ENCODE measurements at regions not wholly inside any gene's neighbourhood (a gene's known extent, or its start where the extent isn't known, plus 50 kb on each side); places are given as distances from the start of the nearest gene placed in this dataset.

GRCh38 chr2:12934146-12934756 is 217.5 kb downstream of the TRIB2 start:
- DNase-seq = no peak

DNA sequence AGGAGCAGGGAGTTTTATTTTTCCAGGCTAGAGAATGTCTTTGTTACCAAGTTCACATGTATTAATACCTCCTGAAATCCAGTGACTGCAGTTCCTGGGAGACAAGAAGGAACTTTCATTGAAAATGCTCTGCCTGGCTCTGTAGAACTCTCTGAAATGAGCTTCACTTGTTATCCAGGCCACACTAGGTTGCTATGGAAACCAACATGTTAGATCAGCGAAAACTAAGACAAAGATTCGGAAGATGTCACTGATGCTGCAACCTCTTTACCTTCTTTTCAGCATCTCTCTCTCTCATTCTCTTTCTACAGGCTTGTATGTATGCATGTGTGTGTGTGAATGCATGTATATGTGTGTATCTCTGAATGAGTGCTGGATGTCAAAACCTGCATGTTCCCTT is 218.5 kb downstream of the TRIB2 start:
- DNase-seq = no peak

- no peak for DNase-seq
Observed at GRCh38 chr2:12935796-12936195, 219.1 kb downstream of the TRIB2 start.

GRCh38 chr2:12941203-12941602 is 224.5 kb downstream of the TRIB2 start:
- no peak for DNase-seq

DNA sequence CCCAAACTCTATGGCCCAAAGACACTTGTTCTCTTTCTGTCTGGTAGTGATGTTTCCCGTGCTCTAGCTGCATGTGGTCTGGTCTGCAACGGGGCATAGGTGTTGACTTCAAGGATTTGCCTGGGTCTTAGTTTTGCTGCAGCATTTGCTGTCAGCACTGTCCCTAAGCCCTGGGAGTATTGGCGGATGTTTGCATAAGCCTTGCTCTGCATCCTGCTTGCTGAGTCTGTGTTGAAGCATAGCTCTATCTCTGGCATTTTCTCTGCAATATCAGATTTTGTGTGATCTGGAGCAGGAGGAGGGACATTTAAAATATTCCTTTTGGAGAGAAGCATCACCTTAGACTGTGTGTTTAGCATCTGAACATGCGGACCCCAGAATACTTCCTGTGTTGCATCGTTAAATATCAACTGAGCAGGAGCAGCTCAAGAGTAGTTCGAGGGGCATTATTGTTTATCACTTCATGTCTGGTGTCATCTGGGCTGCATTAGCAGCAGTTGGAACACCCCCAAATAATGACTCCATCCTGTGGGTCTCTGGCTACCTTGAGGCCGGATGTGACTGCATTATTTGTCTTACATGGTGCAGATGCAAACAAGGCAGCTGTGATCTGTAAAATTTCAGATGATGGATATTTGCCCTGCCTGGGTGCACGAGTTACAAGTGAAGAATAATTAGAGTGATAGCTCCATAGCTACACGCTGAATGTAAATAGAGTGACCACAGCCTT is 231.7 kb downstream of the TRIB2 start:
- DNase-seq = peak; percentile 45

GRCh38 chr2:12948961-12949353 is 232.2 kb downstream of the TRIB2 start:
- no peak for DNase-seq

DNA sequence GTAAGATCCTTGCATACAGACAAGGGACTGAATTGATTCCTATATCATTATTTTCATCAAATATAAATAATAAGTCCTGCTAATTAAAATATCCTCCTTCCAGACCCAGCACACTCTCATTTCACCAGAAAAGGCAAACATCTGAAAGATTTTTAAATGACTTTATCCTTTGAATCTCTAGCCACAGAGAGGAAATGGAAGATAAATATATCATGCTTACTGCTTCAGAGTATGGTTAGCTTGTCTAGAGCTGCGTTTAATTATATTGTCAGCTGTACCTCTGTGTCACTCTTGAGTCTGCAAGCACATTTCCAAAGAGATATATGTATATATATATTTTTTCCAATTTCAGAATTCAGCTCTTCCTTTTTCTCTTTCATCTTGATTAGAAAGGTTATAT is 232.7 kb downstream of the TRIB2 start:
- no peak for DNase-seq

DNA sequence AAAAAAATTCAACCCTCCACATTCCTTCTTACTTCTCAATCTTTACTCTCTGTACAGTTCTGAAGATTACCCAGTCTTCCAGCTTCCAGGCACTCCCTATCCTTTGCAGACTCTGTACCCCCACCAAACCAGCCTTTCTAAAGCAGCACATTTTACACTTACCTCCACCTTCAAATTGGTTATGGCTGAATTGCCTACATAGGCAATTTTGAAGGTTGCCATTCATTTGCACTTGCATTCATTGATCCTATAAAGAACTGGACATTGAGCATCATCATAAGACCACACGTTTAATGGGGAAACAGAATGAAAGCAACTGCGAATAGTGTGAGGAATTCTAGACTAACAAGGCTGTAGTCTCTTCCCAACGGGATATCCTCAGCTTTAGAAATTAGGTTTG is 233.4 kb downstream of the TRIB2 start:
- DNase-seq = no peak

GRCh38 chr2:12950957-12951656 is 234.4 kb downstream of the TRIB2 start:
- peak; percentile 33 for DNase-seq

- DNase-seq = no peak
Observed at GRCh38 chr2:12951657-12951973, 234.9 kb downstream of the TRIB2 start.

DNA sequence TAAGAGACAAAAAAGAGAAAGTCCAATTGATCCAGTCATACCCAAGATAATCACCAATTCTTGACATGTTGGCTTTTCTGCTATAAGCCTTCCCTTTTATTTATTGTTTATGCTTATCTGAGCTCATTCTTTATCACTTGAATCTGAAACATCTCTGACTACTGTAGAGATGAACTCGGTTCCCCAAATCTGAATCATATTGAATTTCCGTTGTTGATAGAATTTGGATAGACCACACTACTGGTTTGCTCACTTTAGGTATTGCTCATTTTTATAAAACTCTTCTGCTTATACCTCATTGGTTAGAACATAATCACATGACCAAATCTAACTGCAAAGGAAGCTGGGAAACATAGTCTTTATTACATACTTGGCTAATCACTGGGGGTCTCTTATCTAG is 236.9 kb downstream of the TRIB2 start:
- DNase-seq = no peak

DNA sequence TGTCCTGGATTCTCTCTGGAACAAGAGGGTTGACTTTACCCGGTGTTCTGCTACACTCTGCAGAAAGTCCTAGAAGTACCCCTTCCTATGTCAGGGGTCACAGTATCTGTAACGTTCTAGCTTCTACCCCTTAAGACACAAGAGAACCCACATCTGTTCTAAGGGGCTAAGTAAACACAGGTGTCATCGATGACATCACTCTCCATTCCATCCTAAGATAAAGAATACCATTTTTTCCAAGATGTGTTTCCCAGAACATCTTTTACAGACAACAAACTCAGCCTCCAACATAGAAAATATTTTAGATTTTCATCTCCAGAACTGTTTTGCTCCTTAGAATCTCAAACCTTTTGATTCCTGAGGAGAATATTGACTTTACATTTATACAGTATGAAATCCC is 239.1 kb downstream of the TRIB2 start:
- DNase-seq = no peak

GRCh38 chr2:12957251-12957650 is 240.5 kb downstream of the TRIB2 start:
- no peak for DNase-seq

DNA sequence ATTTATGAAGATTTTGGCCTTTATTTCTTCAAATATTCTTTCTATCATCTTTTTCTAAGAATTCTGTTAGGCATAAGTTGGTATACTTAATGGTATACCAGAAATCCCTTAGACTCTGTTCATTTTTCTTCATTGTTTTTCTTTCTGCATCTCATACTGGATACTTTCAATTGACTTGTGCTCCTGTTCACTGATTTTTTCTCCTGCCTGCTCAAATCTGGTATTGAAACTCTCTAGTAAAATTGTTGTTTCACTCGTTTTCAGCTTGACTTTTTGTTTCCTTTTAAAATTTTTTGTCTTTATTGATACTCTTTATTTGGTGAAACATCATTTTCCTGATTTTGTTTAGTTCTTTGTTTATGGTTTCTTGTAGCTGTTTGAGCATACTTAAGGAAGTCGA is 243.2 kb downstream of the TRIB2 start:
- no peak for DNase-seq

GRCh38 chr2:12960671-12961070 is 243.9 kb downstream of the TRIB2 start:
- DNase-seq = no peak

GRCh38 chr2:12964904-12965539 is 248.3 kb downstream of the TRIB2 start:
- DNase-seq = no peak

GRCh38 chr2:12965540-12966269 is 249.0 kb downstream of the TRIB2 start:
- DNase-seq = peak; percentile 67

- DNase-seq = no peak
Observed at GRCh38 chr2:12967804-12968203, 251.1 kb downstream of the TRIB2 start.

- no peak for DNase-seq
Observed at GRCh38 chr2:12968399-12968798, 251.7 kb downstream of the TRIB2 start.

GRCh38 chr2:12970861-12971260 is 254.1 kb downstream of the TRIB2 start:
- peak; percentile 48 for DNase-seq

DNA sequence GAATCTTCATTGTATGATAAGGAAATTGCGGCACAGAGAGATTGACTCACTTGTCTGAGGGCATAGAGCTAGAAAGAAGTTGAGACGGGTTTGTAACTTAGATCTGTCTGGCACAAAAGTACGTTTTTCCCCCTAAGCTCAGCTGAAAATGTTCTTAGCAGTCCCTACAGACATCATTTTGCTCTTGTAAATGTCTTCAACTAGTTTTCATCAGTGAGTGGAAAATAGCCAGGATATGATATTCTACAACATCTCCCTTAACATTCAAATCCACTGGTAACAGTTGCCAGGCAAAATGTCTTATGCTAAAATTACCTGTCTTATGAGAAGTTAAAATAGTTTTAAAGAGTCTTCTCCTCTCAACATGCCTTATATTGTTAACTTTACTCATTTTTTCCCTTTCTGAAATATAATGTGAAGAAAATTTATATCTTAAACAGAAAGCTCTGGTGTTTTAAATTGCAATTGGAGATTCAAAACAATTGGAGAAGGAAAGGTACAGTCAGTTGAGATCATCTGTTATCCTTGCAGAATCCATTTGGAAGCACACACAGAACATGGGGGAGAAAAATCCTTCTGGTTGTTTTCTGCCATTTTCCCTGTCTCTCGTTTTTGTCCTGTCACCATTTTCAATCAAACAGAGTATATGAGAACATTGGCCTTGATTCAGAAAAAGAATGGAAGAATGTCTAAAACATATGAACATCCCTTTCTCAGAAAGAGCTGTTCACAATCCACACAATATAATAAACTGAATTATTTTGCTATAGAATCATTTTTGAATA is 255.0 kb downstream of the TRIB2 start:
- no peak for DNase-seq

DNA sequence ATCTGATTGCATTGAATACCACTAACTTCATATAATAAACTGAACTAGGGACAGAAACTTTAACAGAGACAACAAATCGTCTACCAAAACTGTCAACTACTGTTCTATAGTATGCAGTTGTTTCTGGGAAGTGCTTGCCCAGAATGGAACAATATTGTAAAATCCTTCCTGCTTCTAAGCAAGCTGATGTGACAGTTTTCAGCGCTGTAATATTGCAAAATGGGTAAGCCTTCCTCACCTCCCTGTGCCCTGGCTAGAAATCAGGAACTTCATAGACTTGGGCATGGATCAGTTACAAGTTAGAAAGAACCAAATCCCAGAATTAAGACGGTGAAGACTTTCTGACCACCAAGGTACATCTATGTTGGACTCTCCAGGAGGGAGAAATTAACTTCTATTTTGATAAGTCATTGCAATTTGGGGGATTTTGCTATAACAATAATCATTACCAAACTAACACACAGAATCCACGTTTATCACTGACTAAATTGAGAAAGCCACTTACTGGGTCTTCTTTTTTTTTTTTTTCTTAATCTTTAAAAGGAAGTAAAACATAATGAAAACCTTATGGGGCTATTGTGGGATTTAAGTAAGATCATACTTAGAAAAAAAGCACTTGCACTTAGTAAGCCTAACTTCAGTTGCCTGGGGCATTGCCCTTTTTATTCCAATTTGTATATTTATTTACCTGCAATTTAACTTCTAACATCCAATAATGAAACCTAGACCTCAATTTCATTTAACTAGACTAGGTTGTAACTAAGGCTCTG is 261.5 kb downstream of the TRIB2 start:
- no peak for DNase-seq

Measured in HCEC 1CT (cell line).